OCI-LY3 (cell line): ENCODE measurements at regions not wholly inside any gene's neighbourhood (a gene's known extent, or its start where the extent isn't known, plus 50 kb on each side); places are given as distances from the start of the nearest gene placed in this dataset.
A peak's percentile ranks its signal among the peaks of the same experiment; 100 is the strongest.
"Not testable (repeated sequence)": the region's sequence is repeated elsewhere in the genome, so short reads cannot be mapped to it uniquely, and the experiment has no call there.

Experiments used
- H2AFZ ChIP-seq: fragments of 200-600, 300-600 bp; shearing (Covaris generic); 2 replicates; pipeline ENCODE4 v1.6.0; 2014; ENCODE audit warnings: antibody characterized with exemption, low read depth, low read length
- H3K27ac ChIP-seq: fragments of 200-600, 300-600 bp; sonication (generic); 2 replicates; pipeline ENCODE4 v1.5.1; 2014; ENCODE audit warnings: mild to moderate bottlenecking, low read length, moderate library complexity, mixed read lengths
- H3K27me3 ChIP-seq: fragments of 200-600, 300-600 bp; sonication (generic); 2 replicates; pipeline ENCODE4 v1.6.1; 2014; ENCODE audit warnings: low read depth, low read length, mixed read lengths
- H3K36me3 ChIP-seq: fragments of 200-600, 300-600 bp; sonication (generic); replicated peaks from 2 replicates; pipeline ENCODE3; 2014; ENCODE audit warnings: low read depth, low read length, mixed read lengths
- H3K4me1 ChIP-seq: fragments of 300-600, 200-600 bp; sonication (generic); 2 replicates; pipeline ENCODE4 v1.6.1; 2014; ENCODE audit warnings: low read length, mixed read lengths
- H3K4me2 ChIP-seq: fragments of 200-600, 300-600 bp; sonication (generic); 2 replicates; pipeline ENCODE4 v1.6.1; 2014; ENCODE audit warnings: low read length, mixed read lengths
- H3K4me3 ChIP-seq: fragments of 300-600, 200-600 bp; sonication (generic); 2 replicates; pipeline ENCODE4 v1.5.1; 2014; ENCODE audit warnings: antibody characterized with exemption, mild to moderate bottlenecking, low read length, moderate library complexity
- H3K79me2 ChIP-seq: fragments of 300-600, 200-600 bp; shearing (Covaris generic); 2 replicates; pipeline ENCODE4 v1.6.1; 2014; ENCODE audit warnings: mild to moderate bottlenecking, low read length, mixed read lengths
- H3K9ac ChIP-seq: fragments of 300-600, 200-600 bp; shearing (Covaris generic); 2 replicates; pipeline ENCODE4 v1.6.0; 2014; ENCODE audit warnings: mild to moderate bottlenecking, low read length, moderate library complexity
- H3K9me3 ChIP-seq: fragments of 200-600, 300-600 bp; shearing (Covaris generic); 2 replicates; pipeline ENCODE4 v1.6.1; 2014; ENCODE audit warnings: low read length, mixed read lengths; ENCODE audit not compliant: insufficient read depth
- H4K20me1 ChIP-seq: fragments of 200-600, 300-600 bp; sonication (generic); 2 replicates; pipeline ENCODE4 v1.6.1; 2016; ENCODE audit warnings: low read length, mixed read lengths; ENCODE audit not compliant: insufficient read depth
- EZH2phosphoT487 ChIP-seq: fragments of 200-600 bp; shearing (Covaris generic); IDR thresholded peaks from 2 replicates; pipeline ENCODE4 v1.6.1; 2018; ENCODE audit warnings: antibody characterized with exemption, mixed run types, low read depth
- TF ChIP-seq, protein P1 (sequence below): fragments of 200-600, 300-600 bp; sonication (generic); IDR thresholded peaks from 2 replicates; pipeline ENCODE4 v1.5.1; 2014; ENCODE audit warnings: antibody characterized with exemption, low read length, low read depth

DNA sequence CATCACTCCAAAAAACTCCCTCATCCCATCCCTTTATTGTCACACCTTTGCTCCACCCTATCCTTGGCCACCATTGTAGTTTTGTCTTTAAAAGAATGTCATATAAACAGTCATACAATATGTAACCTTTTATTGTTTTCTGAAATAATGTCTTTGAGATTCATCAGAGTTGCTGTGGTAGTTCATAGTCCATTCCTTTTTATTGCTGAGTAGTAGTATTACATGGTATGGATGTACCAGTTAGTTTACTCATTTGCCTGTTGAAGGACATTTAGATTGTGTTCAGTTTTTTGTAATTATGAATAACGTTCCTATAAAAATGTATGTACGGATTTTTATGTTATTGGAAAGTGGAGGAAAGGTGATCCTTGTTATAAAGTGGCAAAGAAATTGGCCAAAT, 171.8 kb upstream of the GCFC2 start:
- Histone ChIP-seq H3K9ac (no peak overlapping the region), H3K4me2 (no peak overlapping the region), H3K27ac (no peak overlapping the region), H3K4me1 (no peaks in the 10 kb centered on the region), H4K20me1 (no peaks in the 10 kb centered on the region), H3K27me3 (no peaks in the 10 kb centered on the region), H2AFZ (no peak overlapping the region), H3K4me3 (no peak overlapping the region), H3K36me3 (no peaks in the 10 kb centered on the region), H3K9me3 (no peaks in the 10 kb centered on the region), H3K79me2 (no peaks in the 10 kb centered on the region)
- TF ChIP-seq EZH2phosphoT487, result no peak
- TF ChIP-seq, protein P1, sequence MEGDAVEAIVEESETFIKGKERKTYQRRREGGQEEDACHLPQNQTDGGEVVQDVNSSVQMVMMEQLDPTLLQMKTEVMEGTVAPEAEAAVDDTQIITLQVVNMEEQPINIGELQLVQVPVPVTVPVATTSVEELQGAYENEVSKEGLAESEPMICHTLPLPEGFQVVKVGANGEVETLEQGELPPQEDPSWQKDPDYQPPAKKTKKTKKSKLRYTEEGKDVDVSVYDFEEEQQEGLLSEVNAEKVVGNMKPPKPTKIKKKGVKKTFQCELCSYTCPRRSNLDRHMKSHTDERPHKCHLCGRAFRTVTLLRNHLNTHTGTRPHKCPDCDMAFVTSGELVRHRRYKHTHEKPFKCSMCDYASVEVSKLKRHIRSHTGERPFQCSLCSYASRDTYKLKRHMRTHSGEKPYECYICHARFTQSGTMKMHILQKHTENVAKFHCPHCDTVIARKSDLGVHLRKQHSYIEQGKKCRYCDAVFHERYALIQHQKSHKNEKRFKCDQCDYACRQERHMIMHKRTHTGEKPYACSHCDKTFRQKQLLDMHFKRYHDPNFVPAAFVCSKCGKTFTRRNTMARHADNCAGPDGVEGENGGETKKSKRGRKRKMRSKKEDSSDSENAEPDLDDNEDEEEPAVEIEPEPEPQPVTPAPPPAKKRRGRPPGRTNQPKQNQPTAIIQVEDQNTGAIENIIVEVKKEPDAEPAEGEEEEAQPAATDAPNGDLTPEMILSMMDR, result no peak

DNA sequence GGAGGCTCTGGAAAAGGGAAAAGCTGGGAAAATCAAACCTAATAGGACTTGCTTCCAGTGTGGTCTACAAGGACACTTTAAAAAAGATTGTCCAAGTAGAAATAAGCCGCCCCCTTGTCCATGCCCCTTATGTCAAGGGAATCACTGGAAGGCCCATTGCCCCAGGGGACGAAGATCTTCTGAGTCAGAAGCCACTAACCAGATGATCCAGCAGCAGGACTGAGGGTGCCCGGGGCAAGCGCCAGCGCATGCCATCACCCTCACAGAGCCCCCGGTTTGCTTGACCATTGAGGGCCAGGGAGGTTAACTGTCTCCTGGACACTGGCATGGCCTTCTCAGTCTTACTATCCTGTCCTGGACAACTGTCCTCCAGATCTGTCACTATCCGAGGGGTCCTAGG, 164.9 kb upstream of the GCFC2 start:
- not testable (repeated sequence) for H3K27me3 ChIP-seq, H4K20me1 ChIP-seq, H3K4me1 ChIP-seq, H3K9ac ChIP-seq, H3K9me3 ChIP-seq, H3K36me3 ChIP-seq, H3K4me2 ChIP-seq, H3K4me3 ChIP-seq, H3K79me2 ChIP-seq, H2AFZ ChIP-seq, H3K27ac ChIP-seq

DNA sequence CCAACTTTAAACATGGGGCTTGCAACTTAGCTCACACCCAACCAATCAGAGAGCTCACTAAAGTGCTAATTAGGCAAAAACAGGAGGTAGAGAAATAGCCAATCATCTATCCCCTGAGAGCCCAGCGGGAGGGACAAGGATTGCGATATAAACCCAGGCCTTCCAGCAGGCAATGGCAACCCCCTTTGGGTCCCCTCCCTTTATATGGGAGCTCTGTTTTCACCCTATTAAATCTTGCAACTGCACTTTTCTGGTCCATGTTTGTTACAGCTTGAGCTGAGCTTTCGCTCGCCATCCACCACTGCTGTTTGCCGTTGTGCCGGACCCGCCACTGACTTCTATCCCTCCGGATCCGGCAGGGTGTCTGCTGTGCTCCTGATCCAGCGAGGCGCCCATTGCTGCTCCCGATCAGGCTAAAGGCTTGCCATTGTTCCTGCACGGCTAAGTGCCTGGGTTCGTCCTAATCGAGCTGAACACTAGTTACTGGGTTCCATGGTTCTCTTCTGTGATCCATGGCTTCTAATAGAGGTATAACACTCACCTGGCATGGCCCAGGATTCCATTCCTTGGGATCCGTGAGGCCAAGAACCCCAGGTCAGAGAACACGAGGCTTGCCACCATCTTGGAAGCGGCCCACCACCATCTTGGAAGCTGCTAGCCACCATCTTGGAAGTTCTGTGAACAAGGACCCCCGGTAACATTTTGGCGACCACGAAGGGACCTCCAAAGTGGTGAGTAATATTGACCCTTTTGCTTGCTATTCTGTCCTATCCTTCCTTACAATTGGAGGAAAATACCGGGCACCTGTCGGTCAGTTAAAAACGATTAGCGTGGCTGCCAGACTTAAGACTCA, 161.3 kb upstream of the GCFC2 start:
- not testable (repeated sequence) for H3K9ac ChIP-seq, H3K27me3 ChIP-seq

DNA sequence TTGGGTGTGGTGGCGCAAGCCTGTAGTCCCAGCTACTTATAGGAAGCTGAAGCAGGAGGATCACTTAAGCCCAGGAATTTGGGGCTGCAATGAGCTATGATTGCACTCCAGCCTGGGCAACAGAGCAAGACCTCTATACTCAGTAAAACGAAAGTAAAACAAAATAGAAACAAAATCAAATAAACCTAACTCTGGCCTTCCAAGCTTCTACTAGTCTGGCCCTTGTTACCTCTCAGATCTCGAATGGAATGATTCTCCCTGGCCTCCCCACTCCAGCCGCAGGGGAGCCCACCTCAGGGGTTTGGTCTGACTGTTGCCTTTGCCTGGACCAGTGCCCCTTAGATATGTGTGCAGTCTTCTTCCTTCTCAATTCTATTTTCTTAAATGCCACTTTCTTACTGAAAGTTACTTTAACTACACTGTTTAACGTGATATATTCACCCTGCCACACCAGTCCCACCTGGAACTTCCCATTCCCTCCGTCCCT, 160.0 kb upstream of the GCFC2 start:
- H3K27me3 ChIP-seq, result no peaks in the 10 kb centered on the region

More for the DNA sequence above, 161.3 kb upstream of the GCFC2 start:
- H3K4me3 ChIP-seq, H4K20me1 ChIP-seq, H3K9me3 ChIP-seq, H3K79me2 ChIP-seq, H3K36me3 ChIP-seq, H2AFZ ChIP-seq, H3K4me1 ChIP-seq, H3K27ac ChIP-seq, H3K4me2 ChIP-seq: not testable (repeated sequence)

DNA sequence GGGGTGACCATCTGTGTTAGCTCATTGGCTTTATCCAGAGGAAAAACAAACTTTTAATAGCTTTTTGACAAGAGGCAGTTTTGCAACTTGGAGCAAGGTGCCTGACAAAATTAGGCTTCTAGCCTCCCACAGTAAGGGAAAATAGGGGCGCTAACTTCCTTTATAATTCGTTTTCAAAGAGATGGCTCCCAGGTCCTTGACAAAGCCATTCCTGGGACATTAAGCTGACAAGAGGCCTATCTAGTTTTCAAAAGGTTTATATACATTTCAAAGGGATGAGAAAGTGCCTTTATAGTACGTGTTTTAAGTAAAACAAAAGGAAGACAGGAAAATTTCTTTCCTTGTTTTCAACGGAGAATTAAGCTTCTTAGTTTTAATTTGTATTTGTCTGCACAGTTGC, 159.4 kb upstream of the GCFC2 start:
- H3K36me3 ChIP-seq, result no peaks in the 10 kb centered on the region
- no peaks in the 10 kb centered on the region for H3K27me3 ChIP-seq
- no peaks in the 10 kb centered on the region for H3K79me2 ChIP-seq
- H2AFZ ChIP-seq, result no peak overlapping the region; the same call in 1 of the 2 replicates
- no peaks in the 10 kb centered on the region for H3K4me1 ChIP-seq
- TF ChIP-seq, protein P1, result no peak
- TF ChIP-seq EZH2phosphoT487, result no peak
- no peaks in the 10 kb centered on the region for H4K20me1 ChIP-seq
- no peak overlapping the region for H3K9ac ChIP-seq
- no peak overlapping the region for H3K27ac ChIP-seq
- H3K9me3 ChIP-seq, result no peaks in the 10 kb centered on the region
- no peak overlapping the region for H3K4me2 ChIP-seq
- H3K4me3 ChIP-seq, result no peak overlapping the region

More for the DNA sequence above, 160.0 kb upstream of the GCFC2 start:
- H3K36me3 ChIP-seq, result no peaks in the 10 kb centered on the region
- no peak overlapping the region for H3K27ac ChIP-seq
- H3K79me2 ChIP-seq, result no peaks in the 10 kb centered on the region
- peak overlapping the region; percentile 89 for H2AFZ ChIP-seq
- H4K20me1 ChIP-seq, result no peaks in the 10 kb centered on the region
- no peaks in the 10 kb centered on the region for H3K9me3 ChIP-seq
- peak overlapping the region; percentile 10; the same call in 1 of the 2 replicates for H3K4me3 ChIP-seq
- peak overlapping the region; percentile 41; the same call in 1 of the 2 replicates for H3K4me2 ChIP-seq
- TF ChIP-seq EZH2phosphoT487, result no peak
- TF ChIP-seq, protein P1, result no peak
- H3K9ac ChIP-seq, result no peak overlapping the region
- H3K4me1 ChIP-seq, result no peaks in the 10 kb centered on the region
